Breast epithelium (tissue), 4 donors: ENCODE measurements at regions not wholly inside any gene's neighbourhood (a gene's known extent, or its start where the extent isn't known, plus 50 kb on each side); places are given as distances from the start of the nearest gene placed in this dataset.

Experiments used
- DNase-seq, 2 donors: peaks; one replicate each; pipeline ENCODE4 v3.0.0-alpha.2; 2019; ENCODE audit warnings: low spot score in 2 of 2
- H3K27ac ChIP-seq, 2 donors: fragments of 200-600 bp; sonication (generic) in 1 of 2; one replicate each; pipeline ENCODE4 v1.5.1; 2016 to 2019; ENCODE audit warnings: mild to moderate bottlenecking in 1 of 2
- H3K27me3 ChIP-seq, 2 donors: fragments of 200-600 bp; sonication (generic) in 1 of 2; one replicate each; pipeline versions ENCODE4 v1.5.1 to v1.6.0; 2017 to 2019; ENCODE audit warnings: control low read depth in 1 of 2, mild to moderate bottlenecking in 1 of 2
- H3K36me3 ChIP-seq: fragments of 200-600 bp; one replicate; pipeline ENCODE4 v1.5.1; 2019
- H3K4me1 ChIP-seq, 2 donors: fragments of 200-600 bp; sonication (generic); one replicate each; pipeline ENCODE4 v1.5.1; 2016 to 2019; ENCODE audit warnings: control low read depth in 1 of 2
- H3K4me3 ChIP-seq, 3 donors: fragments of 200-600 bp; sonication (generic); 1 replicate in 2 of 3; 2 replicates in 1 of 3; pipeline ENCODE4 v1.5.1; 2016 to 2019; ENCODE audit warnings: mild to moderate bottlenecking in 3 of 3, moderate library complexity in 2 of 3
- H3K9me3 ChIP-seq, 2 donors: fragments of 200-600 bp; sonication (generic) in 1 of 2; one replicate each; pipeline ENCODE4 v1.5.1; 2016 to 2019; ENCODE audit warnings: control low read depth in 1 of 2
- POLR2A ChIP-seq: fragments of 450-650 bp; IDR thresholded peaks from one replicate; pipeline ENCODE4 v1.6.1; 2016; ENCODE audit warnings: antibody characterized with exemption, mild to moderate bottlenecking, moderate library complexity
- POLR2AphosphoS5 ChIP-seq, 3 donors: sonication (generic); formaldehyde crosslinking; IDR thresholded peaks; one replicate each; pipeline ENCODE4 v1.6.1; 2017; ENCODE audit warnings: antibody characterized with exemption in 3 of 3
- intact Hi-C: fragments of 100-400 bp; cut with DNase I; formaldehyde crosslinking; loops from one replicate; pipeline ENCODE4 v1.15.1; 2023; ENCODE audit warnings: low total_unique reads
- TF ChIP-seq, protein P1 (sequence below), 3 donors: fragments of 450-650 bp; IDR thresholded peaks; one replicate each; pipeline ENCODE4 v1.5.1; 2016 to 2017; ENCODE audit warnings: antibody characterized with exemption in 3 of 3, mild to moderate bottlenecking in 3 of 3, moderate library complexity in 3 of 3

DNA sequence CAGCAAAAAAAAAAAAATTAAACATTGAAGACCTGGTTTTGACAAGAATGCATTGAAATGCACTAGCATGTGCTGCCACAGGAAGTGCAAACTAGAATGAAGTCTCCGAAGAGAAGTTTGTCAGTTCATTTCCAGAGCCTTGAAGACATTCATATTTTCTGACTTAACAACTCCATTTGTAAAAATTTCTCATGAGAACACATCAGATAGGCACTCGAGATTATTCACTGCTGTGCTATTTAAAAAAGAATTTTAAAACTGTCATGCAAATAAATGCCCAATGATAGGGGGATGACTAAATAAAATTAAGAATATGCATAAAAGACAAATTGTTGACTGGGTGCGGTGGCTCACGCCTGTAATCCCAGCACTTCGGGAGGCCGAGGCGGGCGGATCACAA, 394.6 kb upstream of the JARID2 start:
- no peak for DNase-seq
- H3K4me1 ChIP-seq, result no peaks in the 10 kb centered on the region
- intact Hi-C loops, result no loop called here

DNA sequence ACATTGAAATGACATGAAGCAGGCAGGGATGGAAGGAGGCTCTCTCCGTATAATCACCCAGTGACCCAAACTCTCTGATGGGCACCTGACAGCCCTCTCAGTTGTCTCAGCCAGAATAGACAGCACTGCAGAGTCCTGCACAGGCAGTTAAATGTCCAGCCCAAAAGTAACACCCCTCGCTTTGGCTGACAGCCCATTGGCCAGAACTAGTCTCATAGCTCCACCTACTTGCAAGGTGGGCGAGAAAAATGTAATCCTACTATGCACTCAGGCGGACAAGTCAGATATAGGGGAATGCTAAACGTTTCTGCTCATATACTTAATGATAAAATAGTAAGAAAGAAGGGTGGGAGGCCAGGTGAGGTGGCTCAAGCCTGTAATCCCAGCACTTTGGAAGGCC, 393.5 kb upstream of the JARID2 start:
- intact Hi-C loops, result loop anchor here (1.0 kb wide), 1 partner anchor 20 kb away; no protein-coding TSS in a partner anchor
- H3K36me3 ChIP-seq, result no peaks in the 10 kb centered on the region
- H3K4me3 ChIP-seq, result no peak overlapping the region
- no peaks in the 10 kb centered on the region for H3K9me3 ChIP-seq
- TF ChIP-seq POLR2AphosphoS5 (IDR thresholded peaks at IDR 0.05) (no peak), POLR2A (no peak)
- TF ChIP-seq, protein P1, sequence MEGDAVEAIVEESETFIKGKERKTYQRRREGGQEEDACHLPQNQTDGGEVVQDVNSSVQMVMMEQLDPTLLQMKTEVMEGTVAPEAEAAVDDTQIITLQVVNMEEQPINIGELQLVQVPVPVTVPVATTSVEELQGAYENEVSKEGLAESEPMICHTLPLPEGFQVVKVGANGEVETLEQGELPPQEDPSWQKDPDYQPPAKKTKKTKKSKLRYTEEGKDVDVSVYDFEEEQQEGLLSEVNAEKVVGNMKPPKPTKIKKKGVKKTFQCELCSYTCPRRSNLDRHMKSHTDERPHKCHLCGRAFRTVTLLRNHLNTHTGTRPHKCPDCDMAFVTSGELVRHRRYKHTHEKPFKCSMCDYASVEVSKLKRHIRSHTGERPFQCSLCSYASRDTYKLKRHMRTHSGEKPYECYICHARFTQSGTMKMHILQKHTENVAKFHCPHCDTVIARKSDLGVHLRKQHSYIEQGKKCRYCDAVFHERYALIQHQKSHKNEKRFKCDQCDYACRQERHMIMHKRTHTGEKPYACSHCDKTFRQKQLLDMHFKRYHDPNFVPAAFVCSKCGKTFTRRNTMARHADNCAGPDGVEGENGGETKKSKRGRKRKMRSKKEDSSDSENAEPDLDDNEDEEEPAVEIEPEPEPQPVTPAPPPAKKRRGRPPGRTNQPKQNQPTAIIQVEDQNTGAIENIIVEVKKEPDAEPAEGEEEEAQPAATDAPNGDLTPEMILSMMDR (IDR thresholded peaks at IDR 0.05), result no peak
- no peaks in the 10 kb centered on the region for H3K27me3 ChIP-seq
- no peak overlapping the region for H3K27ac ChIP-seq
- DNase-seq, result no peak
- H3K4me1 ChIP-seq, result no peaks in the 10 kb centered on the region

More for the DNA sequence above, 394.6 kb upstream of the JARID2 start:
- Histone ChIP-seq H3K9me3 (no peaks in the 10 kb centered on the region), H3K36me3 (no peaks in the 10 kb centered on the region), H3K4me3 (no peak overlapping the region), H3K27ac (no peak overlapping the region), H3K27me3 (no peaks in the 10 kb centered on the region)
- TF ChIP-seq POLR2AphosphoS5 (IDR thresholded peaks at IDR 0.05) (no peak), POLR2A (no peak)
- TF ChIP-seq, protein P1 (IDR thresholded peaks at IDR 0.05), result no peak

DNA sequence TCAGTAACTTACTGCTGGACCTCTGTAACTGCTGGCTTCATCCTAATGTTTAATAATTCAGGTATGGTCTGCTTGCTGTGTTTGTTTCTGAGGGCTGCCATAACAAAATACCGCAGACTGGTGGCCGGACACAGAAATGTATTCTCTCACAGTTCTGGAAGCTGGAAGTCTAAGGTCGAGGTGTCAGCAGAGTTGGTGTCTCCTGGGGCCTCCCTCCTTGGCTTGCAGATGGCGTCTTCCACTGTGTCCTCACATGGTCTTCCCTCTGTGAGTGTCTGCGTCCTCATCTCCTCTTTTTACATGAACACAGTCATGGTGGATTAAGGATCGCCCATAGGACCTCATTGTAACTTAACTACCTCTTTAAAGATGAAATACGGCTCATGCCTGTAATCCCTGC, 389.7 kb upstream of the JARID2 start:
- DNase-seq, result no peak
- intact Hi-C loops, result no loop called here
- Histone ChIP-seq H3K4me1 (no peaks in the 10 kb centered on the region), H3K4me3 (no peak overlapping the region), H3K9me3 (no peaks in the 10 kb centered on the region), H3K36me3 (no peaks in the 10 kb centered on the region), H3K27ac (no peak overlapping the region), H3K27me3 (no peaks in the 10 kb centered on the region)
- TF ChIP-seq POLR2AphosphoS5 (IDR thresholded peaks at IDR 0.05), result no peak
- TF ChIP-seq POLR2A, result no peak
- TF ChIP-seq, protein P1 (IDR thresholded peaks at IDR 0.05), result no peak

DNA sequence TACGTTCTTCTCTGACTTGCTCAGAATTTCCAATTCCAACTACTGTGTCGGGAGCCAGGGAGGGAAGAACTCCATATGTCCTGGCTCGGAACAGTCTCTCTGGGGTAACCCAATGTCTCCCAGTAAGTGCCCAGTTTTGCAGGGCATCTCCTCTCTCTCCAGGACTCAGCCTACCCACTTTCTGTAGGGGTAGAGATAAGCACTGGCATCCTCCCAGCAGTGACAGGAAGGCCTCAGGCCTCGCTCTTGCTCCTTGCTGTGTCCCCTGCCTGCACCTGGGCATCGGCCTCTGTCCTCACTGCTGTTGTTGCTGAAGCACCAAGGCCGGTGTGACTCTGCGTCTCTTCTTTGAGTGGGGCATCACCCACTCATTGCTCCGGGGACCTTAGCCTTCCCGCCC, 388.9 kb upstream of the JARID2 start:
- DNase-seq, result no peak
- Histone ChIP-seq H3K9me3 (no peaks in the 10 kb centered on the region), H3K36me3 (no peaks in the 10 kb centered on the region), H3K27ac (no peak overlapping the region), H3K4me1 (no peaks in the 10 kb centered on the region), H3K27me3 (no peaks in the 10 kb centered on the region), H3K4me3 (no peak overlapping the region)
- intact Hi-C loops, result no loop called here
- TF ChIP-seq POLR2AphosphoS5 (IDR thresholded peaks at IDR 0.05), result no peak
- no peak for TF ChIP-seq POLR2A
- TF ChIP-seq, protein P1 (IDR thresholded peaks at IDR 0.05), result no peak

DNA sequence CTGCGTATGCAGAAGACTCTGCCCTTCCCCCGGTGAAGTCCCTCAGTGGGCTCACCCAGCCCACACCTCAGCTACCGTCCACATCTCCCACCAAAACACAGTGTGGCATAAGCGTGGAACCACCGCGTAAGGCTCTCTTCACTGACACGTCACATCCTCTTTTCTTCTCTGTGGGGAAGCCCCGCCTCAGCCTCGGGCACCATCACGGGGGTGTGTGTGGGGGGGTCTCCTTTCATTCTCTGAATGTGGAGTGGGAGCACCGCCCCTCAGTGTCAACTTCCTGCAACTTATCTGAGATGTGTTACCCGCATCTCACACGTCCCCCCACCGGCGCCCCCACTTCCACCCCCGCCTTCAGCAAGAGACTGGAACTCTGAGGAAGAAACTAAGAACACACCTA, 388.4 kb upstream of the JARID2 start:
- no peaks in the 10 kb centered on the region for H3K9me3 ChIP-seq
- no peaks in the 10 kb centered on the region for H3K4me1 ChIP-seq
- no peak overlapping the region for H3K27ac ChIP-seq
- no peaks in the 10 kb centered on the region for H3K27me3 ChIP-seq
- H3K4me3 ChIP-seq, result no peak overlapping the region
- H3K36me3 ChIP-seq, result no peaks in the 10 kb centered on the region
- no peak for TF ChIP-seq POLR2AphosphoS5 (IDR thresholded peaks at IDR 0.05)
- TF ChIP-seq, protein P1 (IDR thresholded peaks at IDR 0.05), result no peak
- TF ChIP-seq POLR2A, result no peak
- intact Hi-C loops, result no loop called here
- DNase-seq, result no peak
